IMR-90 (cell line): ENCODE measurements at regions not wholly inside any gene's neighbourhood (a gene's known extent, or its start where the extent isn't known, plus 50 kb on each side); places are given as distances from the start of the nearest gene placed in this dataset.

Experiments
- ATAC-seq: fragments of 200-7000 bp; cut with Tn5 transposase; 2 replicates; pipeline ENCODE4 v1.9.1; 2020; ENCODE audit warnings: low read depth, mild to moderate bottlenecking, moderate library complexity
- BruUV-seq: library from RNA; stranded (reverse); fragments of 400-500 nt; replicated peaks from 2 replicates; lab custom pipeline; 2021; lab: Mats Ljungman, UMichigan
- CTCF ChIA-PET: fragments of 300-600 bp; formaldehyde crosslinking; extraction: SDS; loops from one replicate; lab custom pipeline; 2021; ENCODE audit warnings: antibody characterized with exemption; lab: Yijun Ruan, JAX
- POLR2A ChIA-PET: fragments of 300-600 bp; sonication (Branson Sonifier 250); formaldehyde crosslinking; loops from one replicate; lab custom pipeline; 2022; ENCODE audit warnings: antibody characterized with exemption; ENCODE audit not compliant: unreplicated experiment; lab: Charles Lee
- DNase-seq: peaks from one replicate; pipeline ENCODE4 v3.0.0; 2013
- H2AFZ ChIP-seq: replicated peaks from 2 replicates; pipeline ENCODE3; 2013; ENCODE audit warnings: low read length, mild to moderate bottlenecking; ENCODE audit not compliant: poor library complexity
- H2AK5ac ChIP-seq: 2 replicates; pipeline ENCODE4 v1.6.1; 2013; ENCODE audit warnings: low read depth, low read length, inconsistent platforms
- H2AK9ac ChIP-seq: replicated peaks from 2 replicates; pipeline ENCODE3; 2013; ENCODE audit warnings: mild to moderate bottlenecking, low read depth, low read length, moderate library complexity; ENCODE audit not compliant: poor library complexity
- H2BK120ac ChIP-seq: 2 replicates; pipeline ENCODE4 v1.6.1; 2013; ENCODE audit warnings: low read depth, low read length, inconsistent platforms
- H2BK15ac ChIP-seq: 3 replicates; pipeline ENCODE4 v1.6.1; 2013; ENCODE audit warnings: low read depth, low read length, inconsistent platforms
- H2BK20ac ChIP-seq: 2 replicates; pipeline ENCODE4 v1.6.1; 2013; ENCODE audit warnings: low read depth, mild to moderate bottlenecking, inconsistent platforms, low read length, moderate library complexity
- H2BK5ac ChIP-seq: 2 replicates; pipeline ENCODE4 v1.6.1; 2013; ENCODE audit warnings: mild to moderate bottlenecking, low read depth, low read length, inconsistent platforms; ENCODE audit not compliant: poor library complexity, severe bottlenecking
- H3K14ac ChIP-seq: replicated peaks from 2 replicates; pipeline ENCODE4 v1.6.1; 2013; ENCODE audit warnings: low read depth, low read length, inconsistent platforms
- H3K18ac ChIP-seq: 2 replicates; pipeline ENCODE4 v1.6.1; 2013; ENCODE audit warnings: low read depth, low read length, control low read depth
- H3K23ac ChIP-seq: 2 replicates; pipeline ENCODE4 v1.6.1; 2013; ENCODE audit warnings: low read depth, low read length, inconsistent platforms
- H3K27ac ChIP-seq: 2 replicates; pipeline ENCODE4 v1.5.1; 2013; ENCODE audit warnings: mild to moderate bottlenecking, control low read depth, low read length; ENCODE audit not compliant: insufficient read depth
- H3K27me3 ChIP-seq: 2 replicates; pipeline ENCODE4 v1.6.1; 2013; ENCODE audit warnings: low read length; ENCODE audit not compliant: control insufficient read depth, insufficient read depth
- H3K36me3 ChIP-seq: 2 replicates; pipeline ENCODE4 v1.6.1; 2013; ENCODE audit warnings: low read length, mixed read lengths; ENCODE audit not compliant: control insufficient read depth, insufficient read depth
- H3K4ac ChIP-seq: 2 replicates; pipeline ENCODE4 v1.6.1; 2013; ENCODE audit warnings: low read depth, low read length, inconsistent platforms
- H3K4me1 ChIP-seq: 2 replicates; pipeline ENCODE4 v1.6.1; 2013; ENCODE audit warnings: low read length, mixed read lengths; ENCODE audit not compliant: control insufficient read depth, insufficient read depth
- H3K4me2 ChIP-seq: 2 replicates; pipeline ENCODE4 v1.6.1; 2013; ENCODE audit warnings: low read depth, mild to moderate bottlenecking, control low read depth, low read length, moderate library complexity
- H3K4me3 ChIP-seq: 2 replicates; pipeline ENCODE4 v1.5.1; 2013; ENCODE audit warnings: low read depth, mild to moderate bottlenecking, control low read depth, low read length, moderate library complexity; ENCODE audit not compliant: insufficient read depth
- H3K56ac ChIP-seq: 2 replicates; pipeline ENCODE4 v1.6.1; 2013; ENCODE audit warnings: low read length, inconsistent platforms; ENCODE audit not compliant: insufficient read depth; ENCODE audit errors: extremely low read depth
- H3K79me1 ChIP-seq, 2 experiments: 2 replicates each; pipeline ENCODE4 v1.6.1; 2013; ENCODE audit warnings: low read length in 2 of 2, inconsistent platforms in 1 of 2, low read depth in 1 of 2
- H3K9ac ChIP-seq: 2 replicates; pipeline ENCODE4 v1.6.1; 2013; ENCODE audit warnings: low read depth, low read length, control low read depth
- H3K9me1 ChIP-seq: 2 replicates; pipeline ENCODE4 v1.6.1; 2013; ENCODE audit warnings: low read length, inconsistent platforms; ENCODE audit not compliant: insufficient read depth
- H3K9me3 ChIP-seq: 2 replicates; pipeline ENCODE4 v1.6.1; 2013; ENCODE audit warnings: low read length; ENCODE audit not compliant: control insufficient read depth, insufficient read depth
- H4K20me1 ChIP-seq: 2 replicates; pipeline ENCODE4 v1.6.1; 2013; ENCODE audit warnings: low read length, inconsistent platforms; ENCODE audit not compliant: insufficient read depth
- H4K5ac ChIP-seq: 2 replicates; pipeline ENCODE4 v1.6.1; 2013; ENCODE audit warnings: mild to moderate bottlenecking, low read depth, low read length, control low read depth
- H4K8ac ChIP-seq, 2 experiments: 2 replicates each; pipeline ENCODE4 v1.6.1; 2013; ENCODE audit warnings: low read depth in 2 of 2, low read length in 2 of 2, control low read depth in 1 of 2, inconsistent platforms in 1 of 2
- H4K91ac ChIP-seq: 2 replicates; pipeline ENCODE4 v1.6.1; 2013; ENCODE audit warnings: low read depth, low read length, inconsistent platforms; ENCODE audit not compliant: insufficient read depth
- MAZ ChIP-seq: IDR thresholded peaks from 2 replicates; pipeline ENCODE4 v1.6.1; 2012; ENCODE audit warnings: low read depth, mild to moderate bottlenecking, low read length, improper control_type of control experiment, moderate library complexity, borderline replicate concordance
- MXI1 ChIP-seq: IDR thresholded peaks from 2 replicates; pipeline ENCODE4 v1.6.1; 2012; ENCODE audit warnings: low read depth, mild to moderate bottlenecking, low read length, moderate library complexity, borderline replicate concordance
- POLR2A ChIP-seq: IDR thresholded peaks from 2 replicates; pipeline ENCODE4 v1.6.1; 2012; ENCODE audit warnings: mild to moderate bottlenecking, low read depth, low read length
- RCOR1 ChIP-seq: IDR thresholded peaks from 2 replicates; pipeline ENCODE4 v1.6.1; 2012; ENCODE audit warnings: mild to moderate bottlenecking, low read length, improper control_type of control experiment; ENCODE audit not compliant: insufficient replicate concordance
- USF2 ChIP-seq: fragments of 150-350 bp; IDR thresholded peaks from 2 replicates; pipeline ENCODE4 v1.6.1; 2017; ENCODE audit warnings: mild to moderate bottlenecking, antibody characterized with exemption, low read length, low read depth
- WGBS, 2 experiments: methylation state at CpG; one replicate each; pipeline versions ENCODE4 v1.1.5 to v1.1.7; 2013; ENCODE audit warnings: missing lambda C conversion rate in 2 of 2; ENCODE audit not compliant: insufficient read length in 1 of 2; ENCODE audit errors: extremely low coverage in 2 of 2; 5-methylcytosine and 5-hydroxymethylcytosine counted together
- dilution Hi-C: fragments of 300-500 bp; cut with HindIII; formaldehyde crosslinking; loops from one replicate; pipeline ENCODE4 v1.14.3; 2018; ENCODE audit warnings: low sequenced_read_pairs; ENCODE audit not compliant: unreplicated experiment
- in situ Hi-C: fragments of 300-500 bp; cut with MboI; formaldehyde crosslinking; loops from 3 replicates; pipeline ENCODE4 v1.14.3; 2019; ENCODE audit warnings: low sequenced_read_pairs, inconsistent platforms, mixed read lengths
- intact Hi-C: fragments of 100-400 bp; cut with micrococcal nuclease; formaldehyde crosslinking; loops from 2 replicates; pipeline ENCODE4 v1.10.0; 2022
- TF ChIP-seq, protein P1 (sequence below): fragments of 150-350 bp; IDR thresholded peaks from 2 replicates; pipeline ENCODE4 v1.6.1; 2016; ENCODE audit warnings: low read depth, mild to moderate bottlenecking, low read length, moderate library complexity, borderline replicate concordance

DNA sequence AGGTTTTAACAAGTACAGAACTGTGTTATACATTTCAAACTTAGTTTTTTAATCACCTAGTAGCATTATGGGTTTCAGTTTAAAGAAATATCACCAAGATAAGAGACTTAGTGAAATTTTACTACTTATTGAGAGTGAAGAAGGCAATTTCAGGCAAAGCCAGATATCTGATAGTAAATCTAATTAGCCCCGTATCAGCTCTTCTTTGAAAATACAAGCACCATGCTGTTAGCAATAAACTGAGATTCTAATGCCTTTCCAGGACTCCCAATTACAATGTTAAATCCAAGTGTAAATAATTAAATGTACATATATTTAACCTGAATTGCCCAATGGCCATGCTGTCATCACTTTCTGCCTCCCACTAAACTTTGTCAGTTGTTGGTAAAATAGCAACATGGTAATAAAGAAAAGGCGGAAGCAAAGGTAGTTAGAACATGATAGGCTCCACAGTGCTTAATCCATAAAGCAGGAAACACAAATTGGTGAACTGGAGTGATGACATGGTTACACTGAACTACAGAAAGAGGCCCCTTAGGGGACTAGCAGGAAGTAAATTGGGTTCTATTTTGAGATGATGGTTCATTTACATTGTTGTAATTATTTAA lies 646.1 kb downstream of the C12orf50 start:
- no peak overlapping the region for H3K4me2 ChIP-seq
- no peak overlapping the region for H3K4ac ChIP-seq
- WGBS, 2 experiments = no CpG with 5 or more reads among the region's 2 CpGs
- no peak overlapping the region for H3K56ac ChIP-seq
- no peak overlapping the region for H2AK5ac ChIP-seq
- no peaks in the 10 kb centered on the region for H3K79me1 ChIP-seq
- H2BK15ac ChIP-seq = no peak overlapping the region
- in situ Hi-C loops (no loop called here), intact Hi-C loops (no loop called here), dilution Hi-C loops (no loop called here)
- no peaks in the 10 kb centered on the region for H4K20me1 ChIP-seq
- no peak overlapping the region for H3K23ac ChIP-seq
- H4K5ac ChIP-seq = no peak overlapping the region
- H2BK120ac ChIP-seq = no peak overlapping the region
- H4K8ac ChIP-seq = no peak overlapping the region
- no peak overlapping the region for H3K4me3 ChIP-seq
- H2AK9ac ChIP-seq = no peak overlapping the region
- H3K4me1 ChIP-seq = no peaks in the 10 kb centered on the region
- no peak overlapping the region for H3K27ac ChIP-seq
- TF ChIP-seq RCOR1 = no peak
- TF ChIP-seq, protein P1, sequence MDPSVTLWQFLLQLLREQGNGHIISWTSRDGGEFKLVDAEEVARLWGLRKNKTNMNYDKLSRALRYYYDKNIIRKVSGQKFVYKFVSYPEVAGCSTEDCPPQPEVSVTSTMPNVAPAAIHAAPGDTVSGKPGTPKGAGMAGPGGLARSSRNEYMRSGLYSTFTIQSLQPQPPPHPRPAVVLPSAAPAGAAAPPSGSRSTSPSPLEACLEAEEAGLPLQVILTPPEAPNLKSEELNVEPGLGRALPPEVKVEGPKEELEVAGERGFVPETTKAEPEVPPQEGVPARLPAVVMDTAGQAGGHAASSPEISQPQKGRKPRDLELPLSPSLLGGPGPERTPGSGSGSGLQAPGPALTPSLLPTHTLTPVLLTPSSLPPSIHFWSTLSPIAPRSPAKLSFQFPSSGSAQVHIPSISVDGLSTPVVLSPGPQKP = no peak
- no peak for TF ChIP-seq USF2
- TF ChIP-seq MAZ = no peak
- TF ChIP-seq MXI1 = no peak
- TF ChIP-seq POLR2A = no peak
- DNase-seq (no peak), ATAC-seq (no peak)
- no peak overlapping the region for H4K91ac ChIP-seq
- ChIA-PET CTCF (no interaction called here), POLR2A (no interaction called here)
- no peak overlapping the region for H2BK20ac ChIP-seq
- H3K14ac ChIP-seq = no peak overlapping the region
- no peak overlapping the region for H2BK5ac ChIP-seq
- H3K9ac ChIP-seq = no peak overlapping the region
- no peaks in the 10 kb centered on the region for H3K9me3 ChIP-seq
- no peak overlapping the region for H3K18ac ChIP-seq
- H3K36me3 ChIP-seq = no peaks in the 10 kb centered on the region
- no peaks in the 10 kb centered on the region; the same call in 1 of the 2 replicates for H3K27me3 ChIP-seq
- no peaks in the 10 kb centered on the region for H3K9me1 ChIP-seq
- no peak overlapping the region for H2AFZ ChIP-seq
- no TSS peak for BruUV-seq
